Peyer's patch (tissue), 4 donors: ENCODE measurements at regions not wholly inside any gene's neighbourhood (a gene's known extent, or its start where the extent isn't known, plus 50 kb on each side); places are given as distances from the start of the nearest gene placed in this dataset.

ENCODE experiments used
- CTCF ChIP-seq, 6 experiments: fragments of 450-650 bp in 4 of 6; fragments of 200-600 bp in 2 of 6; sonication (generic) in 1 of 6; IDR thresholded peaks; one replicate each; pipeline ENCODE4 v1.5.1; 2017 to 2019; ENCODE audit warnings: antibody characterized with exemption in 6 of 6, mild to moderate bottlenecking in 3 of 6, moderate library complexity in 1 of 6
- POLR2A ChIP-seq, 2 donors: fragments of 450-650 bp; IDR thresholded peaks; one replicate each; pipeline ENCODE4 v1.5.1; 2017; ENCODE audit warnings: antibody characterized with exemption in 2 of 2, mild to moderate bottlenecking in 2 of 2, moderate library complexity in 2 of 2

- no peak for TF ChIP-seq CTCF (IDR thresholded peaks at IDR 0.05)
- no peak for TF ChIP-seq POLR2A (IDR thresholded peaks at IDR 0.05)
These were observed 89.5 kb upstream of the C1orf21 start for GRCh38 chr1:184297244-184297750.
